ENCODE measurements at regions not wholly inside any gene's neighbourhood (a gene's known extent, or its start where the extent isn't known, plus 50 kb on each side); places are given as distances from the start of the nearest gene placed in this dataset.

DNA sequence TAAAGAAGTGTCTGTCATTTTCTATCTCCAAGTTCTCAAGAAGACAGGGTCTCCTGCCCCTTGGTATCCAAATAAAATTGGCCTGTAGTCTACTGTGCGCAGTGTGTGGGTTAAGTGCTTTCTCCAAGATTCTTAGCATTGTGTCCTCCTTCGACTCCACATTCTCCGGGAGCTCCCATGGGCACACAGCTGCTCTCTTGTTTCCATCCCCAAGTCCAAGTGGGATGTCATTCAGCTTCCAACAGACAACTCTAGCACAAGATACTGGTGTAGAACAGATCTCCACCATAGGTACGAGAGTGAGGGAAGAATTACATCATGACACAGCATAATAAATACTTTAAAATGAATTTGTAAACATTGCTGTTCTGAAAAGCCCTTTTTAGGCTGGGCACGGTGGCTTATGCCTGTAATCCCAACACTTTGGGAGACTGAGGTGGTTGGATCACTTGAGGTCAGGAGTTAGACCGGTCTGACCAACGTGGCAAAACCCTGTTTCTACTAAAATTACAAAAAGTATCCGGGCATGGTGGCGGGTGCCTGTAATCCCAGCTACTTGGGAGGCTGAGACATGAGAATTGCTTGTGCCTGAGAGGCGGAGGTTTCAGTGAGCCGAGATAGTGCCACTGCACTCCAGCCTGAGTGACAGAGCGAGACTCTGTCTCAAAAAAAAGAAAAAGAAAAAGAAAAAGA is 196.2 kb downstream of the C9orf152 start:
- no TSS peak for BruUV-seq (replicated peaks)

More for the DNA sequence above, 196.2 kb downstream of the C9orf152 start:
- no peaks in the 10 kb centered on the region for H3K27me3 ChIP-seq (ENCODE audit: control insufficient read depth in 2 of 2, insufficient read depth in 2 of 2, low read length in 2 of 2)
- H3K27ac ChIP-seq (ENCODE audit: insufficient read depth, low read depth, low read length), result no peak overlapping the region
- no peaks in the 10 kb centered on the region for H4K20me1 ChIP-seq (replicated peaks; ENCODE audit: control insufficient read depth, extremely low read depth, insufficient read depth, low read length)
- no peaks in the 10 kb centered on the region for H3K9me1 ChIP-seq (replicated peaks; ENCODE audit: control insufficient read depth, extremely low read depth, insufficient read depth, low read length)
- FAIRE-seq (no peak), DNase-seq (ENCODE audit: low read depth, low spot score) (no peak)
- CTCF ChIA-PET, result no interaction called here
- no peak overlapping the region for H3K4me3 ChIP-seq (replicated peaks in 1 of 3; ENCODE audit: insufficient read depth in 1 of 3, low read depth in 1 of 3, low read length in 3 of 3)
- no peak overlapping the region for H3K9ac ChIP-seq (replicated peaks; ENCODE audit: extremely low read depth, insufficient read depth, low read length)
- no peak overlapping the region for H2AFZ ChIP-seq (ENCODE audit: low read depth, low read length)
- intact Hi-C loops (cut with micrococcal nuclease), result no loop called here
- dilution Hi-C loops (cut with MboI; ENCODE audit: extremely low pct_ligation_motif_present, low sequenced_read_pairs), result no loop called here
- H3K79me2 ChIP-seq (ENCODE audit: control insufficient read depth, insufficient read depth, low read length), result no peaks in the 10 kb centered on the region
- H3K9me3 ChIP-seq (replicated peaks; ENCODE audit: control insufficient read depth, insufficient read depth, low read length), result no peaks in the 10 kb centered on the region
- no peaks in the 10 kb centered on the region for H3K36me3 ChIP-seq (ENCODE audit: control insufficient read depth in 2 of 2, extremely low read depth in 1 of 2, insufficient read depth in 2 of 2, low read length in 2 of 2)
- H3K4me1 ChIP-seq (ENCODE audit: control insufficient read depth, extremely low read depth, insufficient read depth, low read length), result peaks cover 20% of the 10 kb centered on the region
- POLR2A ChIA-PET, result no interaction called here
- no peak overlapping the region for H3K4me2 ChIP-seq (ENCODE audit: insufficient read depth, low read length)
- TF ChIP-seq MYC (IDR thresholded peaks at IDR 0.05; ENCODE audit: low read depth, low read length), result no peak
- TF ChIP-seq CTCF (IDR thresholded peaks at IDR 0.05; ENCODE audit: extremely low read depth in 1 of 2, insufficient read depth in 1 of 2, low read depth in 1 of 2, low read length in 2 of 2), result no peak
- TF ChIP-seq JUN (IDR thresholded peaks at IDR 0.05; ENCODE audit: borderline replicate concordance, insufficient read depth, insufficient read length, low read depth), result no peak
- no peak for TF ChIP-seq EZH2 (IDR thresholded peaks at IDR 0.05; ENCODE audit: borderline replicate concordance, low read depth, low read length, severe bottlenecking)
- no peak for TF ChIP-seq GATA2 (IDR thresholded peaks at IDR 0.05; ENCODE audit: insufficient read depth, insufficient read length, low read depth, low read length)
- TF ChIP-seq POLR2AphosphoS5 (IDR thresholded peaks at IDR 0.05; ENCODE audit: insufficient read depth, low read depth, low read length), result no peak
- no peak for TF ChIP-seq FOS (IDR thresholded peaks at IDR 0.05; ENCODE audit: borderline replicate concordance, insufficient read depth, low read length)
- TF ChIP-seq POLR2A (IDR thresholded peaks at IDR 0.05; ENCODE audit: low read depth, low read length), result no peak
- TF ChIP-seq MAX (IDR thresholded peaks at IDR 0.05; ENCODE audit: insufficient read depth, insufficient read length), result no peak

Measured in endothelial cell of umbilical vein (primary cell).